IPS-NIHi7 (cell line): ENCODE measurements at regions not wholly inside any gene's neighbourhood (a gene's known extent, or its start where the extent isn't known, plus 50 kb on each side); places are given as distances from the start of the nearest gene placed in this dataset.

Experiments used
- DNase-seq: peaks from one replicate; pipeline ENCODE4 v3.0.0; 2012; ENCODE audit warnings: mixed read lengths; ENCODE audit errors: extremely low spot score

GRCh38 chr10:8534891-8535290 is 480.4 kb downstream of the GATA3 start:
- no peak for DNase-seq

GRCh38 chr10:8539056-8539455 is 484.6 kb downstream of the GATA3 start:
- no peak for DNase-seq

GRCh38 chr10:8543361-8544056 is 489.0 kb downstream of the GATA3 start:
- no peak for DNase-seq

GRCh38 chr10:8544057-8544380 is 489.5 kb downstream of the GATA3 start:
- no peak for DNase-seq

GRCh38 chr10:8544500-8544899 is 490.0 kb downstream of the GATA3 start:
- DNase-seq = no peak

- DNase-seq = no peak
Measured at GRCh38 chr10:8554574-8554973, 500.1 kb downstream of the GATA3 start.

GRCh38 chr10:8556321-8556720 is 501.8 kb downstream of the GATA3 start:
- DNase-seq = no peak

GRCh38 chr10:8563478-8563877 is 509.0 kb downstream of the GATA3 start:
- DNase-seq = no peak

GRCh38 chr10:8566737-8567136 is 512.2 kb downstream of the GATA3 start:
- DNase-seq = no peak

- no peak for DNase-seq
Measured at GRCh38 chr10:8568401-8568800, 513.9 kb downstream of the GATA3 start.

- DNase-seq = no peak
Measured at GRCh38 chr10:8575620-8576019, 521.1 kb downstream of the GATA3 start.

- no peak for DNase-seq
Measured at GRCh38 chr10:8576281-8576680, 521.8 kb downstream of the GATA3 start.

- DNase-seq = no peak
Measured at GRCh38 chr10:8576911-8577310, 522.4 kb downstream of the GATA3 start.

GRCh38 chr10:8577686-8578085 is 523.2 kb downstream of the GATA3 start:
- no peak for DNase-seq

- no peak for DNase-seq
Measured at GRCh38 chr10:8581521-8582225, 527.2 kb downstream of the GATA3 start.

- no peak for DNase-seq
Measured at GRCh38 chr10:8583096-8583495, 528.6 kb downstream of the GATA3 start.

GRCh38 chr10:8584666-8585065 is 530.2 kb downstream of the GATA3 start:
- DNase-seq = no peak

GRCh38 chr10:8586504-8586903 is 532.0 kb downstream of the GATA3 start:
- DNase-seq = no peak

- peak; percentile 18 for DNase-seq
Measured at GRCh38 chr10:8588135-8588534, 533.6 kb downstream of the GATA3 start.

GRCh38 chr10:8590518-8590917 is 536.0 kb downstream of the GATA3 start:
- no peak for DNase-seq

GRCh38 chr10:8591640-8592039 is 537.2 kb downstream of the GATA3 start:
- no peak for DNase-seq

GRCh38 chr10:8594176-8594575 is 539.7 kb downstream of the GATA3 start:
- DNase-seq = no peak

GRCh38 chr10:8594711-8595110 is 540.2 kb downstream of the GATA3 start:
- no peak for DNase-seq

- no peak for DNase-seq
Measured at GRCh38 chr10:8595140-8595539, 540.7 kb downstream of the GATA3 start.
